ENCODE measurements at regions not wholly inside any gene's neighbourhood (a gene's known extent, or its start where the extent isn't known, plus 50 kb on each side); places are given as distances from the start of the nearest gene placed in this dataset.
A peak's percentile ranks its signal among the peaks of the same experiment; 100 is the strongest.
"Not testable (repeated sequence)": the region's sequence is repeated elsewhere in the genome, so short reads cannot be mapped to it uniquely, and the experiment has no call there.

- H3K27ac Mint-ChIP-seq, result no peak overlapping the region
- H3K9me3 Mint-ChIP-seq, result no peaks in the 10 kb centered on the region
- H3K4me3 Mint-ChIP-seq, result no peak overlapping the region
- H3K4me1 Mint-ChIP-seq, result peaks cover 43% of the 10 kb centered on the region
- no peaks in the 10 kb centered on the region for H3K27me3 Mint-ChIP-seq (ENCODE audit: low read depth)
- H3K36me3 Mint-ChIP-seq (ENCODE audit: low read depth), result no peaks in the 10 kb centered on the region
- TF ChIP-seq CTCF (IDR thresholded peaks at IDR 0.05; ENCODE audit: unreplicated experiment in 3 of 3), result no peak
These were observed 225.5 kb upstream of the ANKRD50 start for GRCh38 chr4:124937993-124938392.

GRCh38 chr4:124936427-124936826 is 223.9 kb upstream of the ANKRD50 start:
- H3K36me3 Mint-ChIP-seq (ENCODE audit: low read depth), result no peaks in the 10 kb centered on the region

GRCh38 chr4:124934916-124935315 is 222.4 kb upstream of the ANKRD50 start:
- TF ChIP-seq CTCF (IDR thresholded peaks at IDR 0.05; ENCODE audit: unreplicated experiment in 3 of 3), result no peak
- Mint-ChIP-seq H3K4me3 (no peak overlapping the region), H3K9me3 (no peaks in the 10 kb centered on the region), H3K27me3 (ENCODE audit: low read depth) (no peaks in the 10 kb centered on the region), H3K27ac (no peak overlapping the region), H3K4me1 (peaks cover 54% of the 10 kb centered on the region), H3K36me3 (ENCODE audit: low read depth) (no peaks in the 10 kb centered on the region)

More at GRCh38 chr4:124936427-124936826, 223.9 kb upstream of the ANKRD50 start:
- Mint-ChIP-seq H3K9me3 (no peaks in the 10 kb centered on the region), H3K27me3 (ENCODE audit: low read depth) (no peaks in the 10 kb centered on the region), H3K4me1 (peaks cover 48% of the 10 kb centered on the region), H3K27ac (peak overlapping the region; percentile 44 to 62 (median 52)), H3K4me3 (peak overlapping the region in 1 of 3 experiments; percentile 3)
- no peak for TF ChIP-seq CTCF (IDR thresholded peaks at IDR 0.05; ENCODE audit: unreplicated experiment in 3 of 3)

GRCh38 chr4:124933521-124933920 is 221.0 kb upstream of the ANKRD50 start:
- Mint-ChIP-seq H3K4me1 (peaks cover 50% of the 10 kb centered on the region), H3K9me3 (no peaks in the 10 kb centered on the region), H3K4me3 (no peak overlapping the region), H3K27me3 (ENCODE audit: low read depth) (no peaks in the 10 kb centered on the region), H3K27ac (no peak overlapping the region), H3K36me3 (ENCODE audit: low read depth) (no peaks in the 10 kb centered on the region)
- no peak for TF ChIP-seq CTCF (IDR thresholded peaks at IDR 0.05; ENCODE audit: unreplicated experiment in 3 of 3)

- Mint-ChIP-seq H3K4me3 (no peak overlapping the region), H3K27ac (no peak overlapping the region), H3K36me3 (ENCODE audit: low read depth) (no peaks in the 10 kb centered on the region), H3K27me3 (ENCODE audit: low read depth) (no peaks in the 10 kb centered on the region), H3K4me1 (peaks cover 42% of the 10 kb centered on the region), H3K9me3 (no peaks in the 10 kb centered on the region)
- TF ChIP-seq CTCF (IDR thresholded peaks at IDR 0.05; ENCODE audit: unreplicated experiment in 3 of 3), result no peak
These were observed 219.9 kb upstream of the ANKRD50 start for GRCh38 chr4:124932447-124932846.

GRCh38 chr4:124931050-124931449 is 218.5 kb upstream of the ANKRD50 start:
- no peaks in the 10 kb centered on the region for H3K9me3 Mint-ChIP-seq
- H3K36me3 Mint-ChIP-seq (ENCODE audit: low read depth), result no peaks in the 10 kb centered on the region
- H3K4me3 Mint-ChIP-seq, result no peak overlapping the region
- no peak overlapping the region for H3K27ac Mint-ChIP-seq
- no peaks in the 10 kb centered on the region for H3K27me3 Mint-ChIP-seq (ENCODE audit: low read depth)
- no peak for TF ChIP-seq CTCF (IDR thresholded peaks at IDR 0.05; ENCODE audit: unreplicated experiment in 3 of 3)
- peaks cover 28% of the 10 kb centered on the region for H3K4me1 Mint-ChIP-seq

GRCh38 chr4:124922748-124923147 is 210.2 kb upstream of the ANKRD50 start:
- H3K4me3 Mint-ChIP-seq; H3K4me1 Mint-ChIP-seq; H3K36me3 Mint-ChIP-seq (ENCODE audit: low read depth); H3K27me3 Mint-ChIP-seq (ENCODE audit: low read depth); H3K27ac Mint-ChIP-seq; H3K9me3 Mint-ChIP-seq: not testable (repeated sequence)

All from nephron (organoid).